A673 (cell line): ENCODE measurements at regions not wholly inside any gene's neighbourhood (a gene's known extent, or its start where the extent isn't known, plus 50 kb on each side); places are given as distances from the start of the nearest gene placed in this dataset.

Source experiments
- CTCF ChIP-seq: fragments of 300-800, 200-600 bp; sonication (generic); conservative IDR thresholded peaks from 2 replicates; pipeline ENCODE4 v1.5.1; 2017; ENCODE audit warnings: low read depth, mild to moderate bottlenecking, antibody characterized with exemption, low read length, moderate library complexity, mixed read lengths
- EZH2 ChIP-seq: fragments of 200-600 bp; sonication (generic); IDR thresholded peaks from 2 replicates; pipeline ENCODE4 v1.6.1; 2017; ENCODE audit warnings: borderline replicate concordance, low read depth, mild to moderate bottlenecking, mixed read lengths, antibody characterized with exemption, low read length; ENCODE audit not compliant: poor library complexity, severe bottlenecking

GRCh38 chr15:23850666-23851065, 163.6 kb upstream of the NDN start:
- TF ChIP-seq CTCF (no peak), EZH2 (no peak)
